ENCODE measurements at regions not wholly inside any gene's neighbourhood (a gene's known extent, or its start where the extent isn't known, plus 50 kb on each side); places are given as distances from the start of the nearest gene placed in this dataset.

DNA sequence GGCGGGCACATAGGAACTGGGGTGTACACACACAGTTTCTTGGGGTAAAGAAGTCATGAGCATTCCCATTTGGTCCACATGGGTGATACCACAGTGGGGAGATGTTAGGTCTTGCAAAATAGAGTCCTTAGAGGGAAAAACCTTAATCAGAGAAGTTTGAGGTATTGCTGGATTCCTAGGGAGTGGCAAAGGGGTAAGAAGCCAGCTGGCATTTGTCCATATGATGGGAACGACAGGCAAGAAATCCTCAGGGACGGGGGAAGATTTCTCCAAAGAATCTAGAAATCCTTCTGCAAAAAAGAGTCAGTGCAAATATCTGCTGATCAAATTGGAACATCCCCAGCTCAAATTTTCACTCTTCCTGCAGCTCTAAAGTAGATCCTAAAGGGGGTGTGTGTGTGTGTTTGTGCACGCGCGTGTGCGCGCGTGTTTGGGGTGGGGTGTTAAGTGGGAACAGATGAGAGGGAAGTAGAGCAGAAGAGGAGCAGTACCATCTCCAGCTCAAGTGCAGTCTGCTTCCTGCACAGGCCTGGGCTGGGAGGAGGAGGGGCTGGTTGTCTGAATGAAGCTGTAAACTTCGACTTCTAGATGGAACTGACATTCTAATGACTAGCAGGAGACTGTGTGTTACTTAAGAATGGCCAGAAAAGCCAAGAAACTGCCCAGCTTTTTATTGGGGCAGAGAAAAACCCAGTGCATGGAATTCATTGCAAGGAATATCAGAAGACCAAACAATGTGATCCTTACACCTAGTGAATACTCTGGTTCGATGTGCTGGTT lies 168.0 kb downstream of the SPP2 start:
- Histone ChIP-seq H4K12ac (ENCODE audit: low read depth, low read length) (no peak overlapping the region), H3K4me1 (ENCODE audit: control insufficient read depth in 1 of 2, insufficient read depth in 2 of 2, low read length in 2 of 2) (no peaks in the 10 kb centered on the region), H3K79me2 (ENCODE audit: control insufficient read depth, insufficient read depth, low read length, poor library complexity) (no peaks in the 10 kb centered on the region), H3K9ac (ENCODE audit: low read length) (no peak overlapping the region), H3K14ac (ENCODE audit: low read length) (no peak overlapping the region), H4K8ac (ENCODE audit: low read depth, low read length) (no peak overlapping the region), H2BK12ac (ENCODE audit: low read length) (no peak overlapping the region), H3K79me1 (ENCODE audit: low read length) (no peaks in the 10 kb centered on the region), H2BK5ac (ENCODE audit: low read depth, low read length, poor library complexity) (no peak overlapping the region), H2AK5ac (ENCODE audit: low read length) (no peak overlapping the region), H4K91ac (ENCODE audit: low read depth, low read length) (no peak overlapping the region), H3K4me2 (ENCODE audit: low read length) (no peak overlapping the region), H3K4me3 (ENCODE audit: low read depth, low read length) (no peak overlapping the region), H2BK120ac (ENCODE audit: insufficient read depth, low read length, poor library complexity) (no peak overlapping the region), H3K36me3 (ENCODE audit: control insufficient read depth in 1 of 2, insufficient read depth in 2 of 2, low read length in 2 of 2) (no peaks in the 10 kb centered on the region), H3K4ac (ENCODE audit: low read depth, low read length) (no peak overlapping the region), H2AFZ (ENCODE audit: insufficient read depth, low read length, poor library complexity) (no peak overlapping the region), H3K9me3 (ENCODE audit: insufficient read depth, low read depth, low read length) (no peaks in the 10 kb centered on the region), H3K18ac (ENCODE audit: low read length) (no peak overlapping the region), H3K27ac (ENCODE audit: low read depth, low read length) (no peak overlapping the region), H3K23ac (ENCODE audit: low read length) (no peak overlapping the region), H3K27me3 (ENCODE audit: insufficient read depth, low read length) (no peaks in the 10 kb centered on the region)
- no peak for DNase-seq
- 98% methylated on average over 6 of the region's 11 CpGs for WGBS (ENCODE audit: extremely low coverage, insufficient coverage, insufficient read length)

DNA sequence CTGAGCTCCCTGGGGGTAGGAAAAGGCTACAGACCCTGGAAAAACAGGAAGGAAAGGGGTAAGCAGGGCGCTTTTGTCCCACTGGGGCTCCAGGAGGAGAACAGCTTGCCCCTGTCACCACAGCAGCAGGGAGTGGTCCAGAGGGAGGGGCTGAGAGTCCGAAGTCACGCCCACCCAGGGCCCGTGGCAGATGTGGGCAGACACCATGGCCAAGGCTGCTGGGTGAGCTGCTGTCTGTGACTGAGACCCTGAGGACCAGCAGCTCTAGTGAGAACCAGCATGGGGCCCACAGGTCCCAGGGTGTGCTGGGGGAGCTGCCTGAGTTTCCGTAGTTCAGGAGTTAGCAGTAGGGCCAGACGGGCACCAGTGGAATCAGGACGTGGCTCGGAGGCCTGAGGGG lies 162.0 kb downstream of the SPP2 start:
- Histone ChIP-seq H3K4ac (ENCODE audit: low read depth, low read length) (no peak overlapping the region), H2BK12ac (ENCODE audit: low read length) (no peak overlapping the region), H2BK5ac (ENCODE audit: low read depth, low read length, poor library complexity) (no peak overlapping the region), H3K36me3 (ENCODE audit: control insufficient read depth in 1 of 2, insufficient read depth in 2 of 2, low read length in 2 of 2) (no peaks in the 10 kb centered on the region), H3K79me2 (ENCODE audit: control insufficient read depth, insufficient read depth, low read length, poor library complexity) (no peaks in the 10 kb centered on the region), H3K9ac (ENCODE audit: low read length) (no peak overlapping the region), H3K4me1 (ENCODE audit: control insufficient read depth in 1 of 2, insufficient read depth in 2 of 2, low read length in 2 of 2) (no peaks in the 10 kb centered on the region), H2AFZ (ENCODE audit: insufficient read depth, low read length, poor library complexity) (no peak overlapping the region), H3K27ac (ENCODE audit: low read depth, low read length) (no peak overlapping the region), H3K4me3 (ENCODE audit: low read depth, low read length) (no peak overlapping the region), H3K27me3 (ENCODE audit: insufficient read depth, low read length) (no peaks in the 10 kb centered on the region), H4K91ac (ENCODE audit: low read depth, low read length) (no peak overlapping the region), H4K12ac (ENCODE audit: low read depth, low read length) (no peak overlapping the region), H3K4me2 (ENCODE audit: low read length) (no peak overlapping the region), H2AK5ac (ENCODE audit: low read length) (no peak overlapping the region), H3K18ac (ENCODE audit: low read length) (no peak overlapping the region), H3K79me1 (ENCODE audit: low read length) (no peaks in the 10 kb centered on the region), H2BK120ac (ENCODE audit: insufficient read depth, low read length, poor library complexity) (no peak overlapping the region), H3K14ac (ENCODE audit: low read length) (no peak overlapping the region), H3K23ac (ENCODE audit: low read length) (no peak overlapping the region), H4K8ac (ENCODE audit: low read depth, low read length) (no peak overlapping the region), H3K9me3 (ENCODE audit: insufficient read depth, low read depth, low read length) (no peaks in the 10 kb centered on the region)
- peak; percentile 46 to 55 for DNase-seq
- no CpG with 5 or more reads among the region's 8 CpGs for WGBS (ENCODE audit: extremely low coverage, insufficient coverage, insufficient read length)

DNA sequence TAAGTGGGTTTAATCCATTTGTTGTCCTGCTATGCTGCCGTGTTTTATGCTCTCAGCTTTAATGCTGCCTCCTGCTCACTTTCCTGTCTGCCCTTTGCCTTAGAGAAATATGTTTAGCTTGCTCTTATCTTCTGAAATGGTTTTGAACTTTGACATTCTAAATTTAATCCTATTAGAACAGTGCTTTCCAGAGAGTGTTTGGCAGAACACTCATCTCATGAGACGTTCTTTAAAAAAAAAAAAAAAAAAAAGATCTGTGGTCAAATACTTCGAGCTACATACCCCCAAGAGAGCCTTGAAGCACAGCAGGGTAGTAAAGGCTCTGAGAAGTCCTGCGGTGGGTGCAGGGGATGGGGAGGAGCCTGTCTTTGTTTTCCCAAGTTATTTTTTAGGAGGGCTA lies 161.3 kb downstream of the SPP2 start:
- Histone ChIP-seq H4K12ac (ENCODE audit: low read depth, low read length) (no peak overlapping the region), H3K4me2 (ENCODE audit: low read length) (no peak overlapping the region), H3K79me1 (ENCODE audit: low read length) (no peaks in the 10 kb centered on the region), H3K9ac (ENCODE audit: low read length) (no peak overlapping the region), H3K4ac (ENCODE audit: low read depth, low read length) (no peak overlapping the region), H3K36me3 (ENCODE audit: control insufficient read depth in 1 of 2, insufficient read depth in 2 of 2, low read length in 2 of 2) (no peaks in the 10 kb centered on the region), H3K23ac (ENCODE audit: low read length) (no peak overlapping the region), H3K27me3 (ENCODE audit: insufficient read depth, low read length) (no peaks in the 10 kb centered on the region), H4K91ac (ENCODE audit: low read depth, low read length) (no peak overlapping the region), H2BK12ac (ENCODE audit: low read length) (no peak overlapping the region), H3K4me3 (ENCODE audit: low read depth, low read length) (no peak overlapping the region), H3K9me3 (ENCODE audit: insufficient read depth, low read depth, low read length) (no peaks in the 10 kb centered on the region), H3K14ac (ENCODE audit: low read length) (no peak overlapping the region), H3K18ac (ENCODE audit: low read length) (no peak overlapping the region), H3K27ac (ENCODE audit: low read depth, low read length) (no peak overlapping the region), H3K79me2 (ENCODE audit: control insufficient read depth, insufficient read depth, low read length, poor library complexity) (no peaks in the 10 kb centered on the region), H2AFZ (ENCODE audit: insufficient read depth, low read length, poor library complexity) (no peak overlapping the region), H2BK120ac (ENCODE audit: insufficient read depth, low read length, poor library complexity) (no peak overlapping the region), H2AK5ac (ENCODE audit: low read length) (no peak overlapping the region), H2BK5ac (ENCODE audit: low read depth, low read length, poor library complexity) (no peak overlapping the region), H4K8ac (ENCODE audit: low read depth, low read length) (no peak overlapping the region), H3K4me1 (ENCODE audit: control insufficient read depth in 1 of 2, insufficient read depth in 2 of 2, low read length in 2 of 2) (no peaks in the 10 kb centered on the region)
- DNase-seq, result peak in 1 of 2 donors; percentile 23
- WGBS (ENCODE audit: extremely low coverage, insufficient coverage, insufficient read length), result no CpG with 5 or more reads among the region's 4 CpGs

DNA sequence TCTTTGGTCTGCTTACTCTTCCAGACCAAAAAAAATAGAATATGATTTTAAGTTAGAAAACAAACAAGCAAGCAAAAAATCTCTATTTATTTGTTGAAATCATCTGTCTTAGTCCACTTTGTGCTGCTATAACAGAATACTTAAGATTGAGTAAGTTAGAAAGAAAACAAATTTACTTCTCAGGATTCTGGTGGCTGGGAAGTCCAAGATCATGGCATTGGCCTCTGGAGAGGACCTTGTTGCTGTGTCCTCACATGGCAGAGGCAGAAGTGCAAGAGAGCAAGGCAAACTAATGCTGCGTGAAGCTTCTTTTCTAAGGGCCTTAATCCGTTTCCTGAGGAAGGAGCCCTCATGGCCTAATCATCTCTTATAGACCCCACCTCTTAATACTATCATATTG lies 156.2 kb downstream of the SPP2 start:
- Histone ChIP-seq H2BK12ac (ENCODE audit: low read length) (no peak overlapping the region), H3K23ac (ENCODE audit: low read length) (no peak overlapping the region), H3K4me3 (ENCODE audit: low read depth, low read length) (no peak overlapping the region), H3K4me2 (ENCODE audit: low read length) (no peak overlapping the region), H2AFZ (ENCODE audit: insufficient read depth, low read length, poor library complexity) (no peak overlapping the region), H3K9ac (ENCODE audit: low read length) (no peak overlapping the region), H3K4ac (ENCODE audit: low read depth, low read length) (no peak overlapping the region), H3K27ac (ENCODE audit: low read depth, low read length) (no peak overlapping the region), H2AK5ac (ENCODE audit: low read length) (no peak overlapping the region), H3K79me2 (ENCODE audit: control insufficient read depth, insufficient read depth, low read length, poor library complexity) (no peaks in the 10 kb centered on the region), H3K27me3 (ENCODE audit: insufficient read depth, low read length) (no peaks in the 10 kb centered on the region), H3K4me1 (ENCODE audit: control insufficient read depth in 1 of 2, insufficient read depth in 2 of 2, low read length in 2 of 2) (no peaks in the 10 kb centered on the region), H3K79me1 (ENCODE audit: low read length) (no peaks in the 10 kb centered on the region), H4K12ac (ENCODE audit: low read depth, low read length) (no peak overlapping the region), H3K9me3 (ENCODE audit: insufficient read depth, low read depth, low read length) (no peaks in the 10 kb centered on the region), H3K14ac (ENCODE audit: low read length) (no peak overlapping the region), H2BK5ac (ENCODE audit: low read depth, low read length, poor library complexity) (no peak overlapping the region), H4K91ac (ENCODE audit: low read depth, low read length) (no peak overlapping the region), H2BK120ac (ENCODE audit: insufficient read depth, low read length, poor library complexity) (no peak overlapping the region), H3K36me3 (ENCODE audit: control insufficient read depth in 1 of 2, insufficient read depth in 2 of 2, low read length in 2 of 2) (no peaks in the 10 kb centered on the region), H3K18ac (ENCODE audit: low read length) (no peak overlapping the region), H4K8ac (ENCODE audit: low read depth, low read length) (no peak overlapping the region)
- DNase-seq, result no peak
- WGBS (ENCODE audit: extremely low coverage, insufficient coverage, insufficient read length), result no CpG with 5 or more reads among the region's 2 CpGs
